Memory B cell (primary cell): ENCODE measurements at regions not wholly inside any gene's neighbourhood (a gene's known extent, or its start where the extent isn't known, plus 50 kb on each side); places are given as distances from the start of the nearest gene placed in this dataset.

ENCODE experiments used
- ATAC-seq: fragments of 150-1000 bp; cut with Tn5 transposase; 2 replicates; pipeline ENCODE4 v1.10.0; 2021; ENCODE audit warnings: low read depth, mild to moderate bottlenecking, moderate library complexity
- DNase-seq, 2 donors: peaks; one replicate each; pipeline ENCODE4 v3.0.0; 2022; ENCODE audit warnings: low spot score in 2 of 2
- H3K27ac Mint-ChIP-seq: one replicate; pipeline ENCODE4 v1.8.0; 2022; ENCODE audit warnings: mild to moderate bottlenecking, moderate library complexity, mixed read lengths
- H3K27me3 Mint-ChIP-seq: one replicate; pipeline ENCODE4 v1.8.0; 2022; ENCODE audit warnings: mixed read lengths
- H3K36me3 Mint-ChIP-seq: one replicate; pipeline ENCODE4 v1.8.0; 2022; ENCODE audit warnings: mild to moderate bottlenecking, mixed read lengths
- H3K4me1 Mint-ChIP-seq: one replicate; pipeline ENCODE4 v1.8.0; 2022; ENCODE audit warnings: mixed read lengths
- H3K4me3 Mint-ChIP-seq: one replicate; pipeline ENCODE4 v1.8.0; 2022; ENCODE audit warnings: mild to moderate bottlenecking, moderate library complexity, mixed read lengths
- H3K9me3 Mint-ChIP-seq: one replicate; pipeline ENCODE4 v1.8.0; 2022; ENCODE audit warnings: mixed read lengths

DNA sequence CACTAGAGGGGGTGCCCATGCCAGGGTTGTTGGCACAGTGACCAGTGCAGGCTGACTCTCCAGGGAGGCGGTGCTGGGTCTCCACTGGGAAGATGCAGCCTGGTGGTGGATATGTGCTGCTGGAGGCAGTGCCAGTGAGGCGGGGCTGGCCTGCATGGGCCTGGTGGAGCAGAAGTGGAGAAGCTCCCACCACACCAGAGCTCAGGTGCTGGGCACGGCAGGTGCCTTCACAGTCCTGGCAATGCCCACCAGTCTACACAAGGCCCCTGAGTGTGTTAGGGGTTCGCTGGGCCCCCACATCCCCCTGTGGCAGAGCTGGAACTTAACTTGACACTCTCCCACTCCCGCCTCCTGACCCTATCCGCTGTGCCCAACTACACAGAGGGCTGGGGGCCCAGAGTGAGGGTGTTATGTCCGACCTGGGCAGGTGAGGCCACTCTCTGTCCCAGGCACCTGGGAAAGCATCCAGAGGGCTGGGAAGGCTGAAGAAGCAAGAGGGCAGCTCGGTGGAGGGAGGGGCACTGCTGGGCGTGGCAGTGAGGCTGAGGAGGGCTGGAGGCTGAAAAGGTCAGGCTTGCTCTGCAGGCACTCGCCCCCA lies 102.4 kb upstream of the B3GAT1 start:
- Mint-ChIP-seq H3K4me1 (peaks cover 4% of the 10 kb centered on the region), H3K27ac (no peak overlapping the region), H3K9me3 (no peaks in the 10 kb centered on the region)

DNA sequence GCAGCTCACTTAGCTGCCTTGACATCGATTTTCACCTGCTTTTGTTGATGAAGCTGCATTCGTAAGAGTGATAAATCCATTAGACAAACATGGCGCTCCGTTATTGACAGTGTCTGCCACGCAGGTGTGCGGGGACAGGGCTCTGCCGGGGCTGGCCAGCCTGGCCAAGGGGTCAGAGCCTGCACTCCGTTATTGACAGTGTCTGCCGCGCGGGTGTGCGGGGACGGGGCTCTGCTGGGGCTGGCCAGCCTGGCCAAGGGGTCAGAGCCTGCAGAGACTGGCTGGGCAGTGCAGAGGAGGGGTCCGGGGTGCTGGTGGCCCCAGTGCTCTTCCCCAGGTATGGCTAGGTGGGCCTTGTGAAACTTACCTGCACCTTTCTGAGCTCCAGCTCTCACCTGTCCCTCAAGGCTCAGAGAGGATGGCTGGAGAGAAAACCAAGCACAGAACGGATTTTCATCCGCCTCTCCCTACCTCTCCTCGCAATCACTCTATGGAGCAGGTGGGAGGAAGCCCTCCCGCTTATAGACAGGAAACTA lies 101.6 kb upstream of the B3GAT1 start:
- H3K36me3 Mint-ChIP-seq: no peaks in the 10 kb centered on the region
- no peaks in the 10 kb centered on the region for H3K9me3 Mint-ChIP-seq
- no peak for DNase-seq
- no peaks in the 10 kb centered on the region for H3K4me1 Mint-ChIP-seq
- H3K27me3 Mint-ChIP-seq: peaks cover 2% of the 10 kb centered on the region
- ATAC-seq: no peak
- H3K4me3 Mint-ChIP-seq: no peak overlapping the region
- H3K27ac Mint-ChIP-seq: no peak overlapping the region

More for the DNA sequence above, 102.4 kb upstream of the B3GAT1 start:
- Mint-ChIP-seq H3K27me3 (peaks cover 2% of the 10 kb centered on the region), H3K4me3 (no peak overlapping the region), H3K36me3 (no peaks in the 10 kb centered on the region)
- DNase-seq: no peak
- ATAC-seq: no peak

DNA sequence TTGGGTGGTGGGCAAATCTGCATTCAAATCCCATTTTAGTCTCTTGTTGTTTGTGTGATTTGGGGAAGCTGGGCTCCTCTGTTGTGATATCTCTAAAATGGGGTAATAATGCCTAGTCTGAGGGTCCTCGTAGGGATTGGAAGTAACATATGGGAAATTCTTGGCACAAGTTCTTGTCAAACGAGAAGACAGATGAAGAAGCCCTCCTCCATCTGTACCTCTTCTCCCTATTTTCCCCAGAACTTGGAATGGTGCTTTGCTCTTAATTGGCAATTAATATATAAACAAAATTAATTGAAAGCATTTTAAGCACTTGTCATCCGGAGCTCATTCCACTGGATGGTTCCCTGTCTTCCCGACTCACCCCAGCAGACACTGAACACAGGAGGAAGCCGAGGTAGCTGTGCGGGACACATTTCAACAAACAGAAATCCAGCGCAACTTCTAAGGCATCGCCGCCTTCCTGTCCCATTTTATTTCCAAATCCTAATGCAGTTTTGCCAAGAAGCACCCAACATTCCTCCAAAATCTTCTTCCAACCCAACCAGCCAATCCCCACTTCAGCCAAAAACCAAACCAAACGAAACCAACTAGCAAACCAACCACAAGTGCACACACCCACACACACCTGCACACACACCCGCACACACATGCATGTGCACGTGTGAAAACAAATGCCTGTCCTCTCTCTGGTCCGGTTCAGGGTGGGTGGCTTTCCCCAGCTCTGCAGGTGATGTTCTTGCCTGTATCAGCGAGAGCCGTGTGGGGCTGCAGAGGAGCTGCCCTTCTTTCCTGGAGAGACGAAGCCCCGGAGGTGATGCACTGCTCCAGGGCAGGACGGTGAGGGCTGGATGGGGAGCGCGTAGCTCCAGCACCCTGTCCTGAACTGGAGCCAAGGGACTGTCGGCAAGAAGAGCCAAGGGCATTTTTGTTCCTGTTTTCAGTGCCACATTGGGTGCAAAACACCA lies 100.8 kb upstream of the B3GAT1 start:
- ATAC-seq (no peak), DNase-seq (no peak)
- Mint-ChIP-seq H3K4me1 (no peaks in the 10 kb centered on the region), H3K9me3 (no peaks in the 10 kb centered on the region), H3K27ac (no peak overlapping the region), H3K36me3 (no peaks in the 10 kb centered on the region), H3K27me3 (peaks cover 4% of the 10 kb centered on the region), H3K4me3 (no peak overlapping the region)

DNA sequence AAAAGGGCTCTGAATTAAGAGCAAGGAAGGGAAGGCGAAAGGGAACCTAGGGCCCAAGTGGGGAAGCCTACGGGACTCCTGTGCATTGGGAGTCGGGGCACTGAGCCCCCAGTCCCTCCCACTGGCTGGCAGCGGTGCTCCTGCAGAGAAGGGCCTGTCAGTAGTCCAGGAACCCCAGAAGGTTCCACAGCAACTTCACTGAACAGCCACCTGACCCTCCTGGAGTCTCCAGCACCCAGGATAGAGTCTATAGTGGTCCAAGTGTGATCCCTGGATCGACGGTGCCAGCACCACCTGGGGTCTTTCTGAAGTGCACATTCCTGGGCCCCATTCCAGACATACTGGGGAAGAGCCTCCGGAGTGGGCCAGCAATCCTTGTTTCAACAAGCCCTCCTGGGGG lies 100.0 kb upstream of the B3GAT1 start:
- H3K27ac Mint-ChIP-seq: no peak overlapping the region
- H3K4me1 Mint-ChIP-seq: no peaks in the 10 kb centered on the region
- ATAC-seq (no peak), DNase-seq (no peak)
- no peak overlapping the region for H3K4me3 Mint-ChIP-seq
- H3K27me3 Mint-ChIP-seq: peaks cover 4% of the 10 kb centered on the region
- no peaks in the 10 kb centered on the region for H3K9me3 Mint-ChIP-seq
- no peaks in the 10 kb centered on the region for H3K36me3 Mint-ChIP-seq

DNA sequence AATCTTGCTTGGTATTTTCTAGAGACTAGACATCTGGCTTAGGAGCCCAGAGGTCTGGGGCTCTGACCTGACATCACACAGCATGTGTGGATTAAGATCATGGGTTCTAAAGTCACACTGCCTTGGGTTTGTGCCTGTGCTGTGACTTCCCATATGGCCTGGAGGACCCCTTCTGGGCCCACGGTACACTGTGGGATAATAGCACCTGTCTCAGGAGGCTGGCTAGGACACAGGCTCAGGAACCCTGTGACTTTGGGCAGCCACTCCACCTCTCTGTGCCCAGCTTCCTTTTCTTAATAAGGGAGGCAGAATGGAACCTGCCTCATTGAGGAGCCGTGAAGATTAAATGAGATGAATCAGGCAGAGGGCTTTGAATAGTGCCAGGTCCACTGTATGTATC lies 99.2 kb upstream of the B3GAT1 start:
- Mint-ChIP-seq H3K27ac (no peak overlapping the region), H3K4me3 (no peak overlapping the region), H3K27me3 (peaks cover 4% of the 10 kb centered on the region), H3K4me1 (no peaks in the 10 kb centered on the region), H3K36me3 (no peaks in the 10 kb centered on the region), H3K9me3 (no peaks in the 10 kb centered on the region)
- no peak for DNase-seq
- ATAC-seq: no peak

DNA sequence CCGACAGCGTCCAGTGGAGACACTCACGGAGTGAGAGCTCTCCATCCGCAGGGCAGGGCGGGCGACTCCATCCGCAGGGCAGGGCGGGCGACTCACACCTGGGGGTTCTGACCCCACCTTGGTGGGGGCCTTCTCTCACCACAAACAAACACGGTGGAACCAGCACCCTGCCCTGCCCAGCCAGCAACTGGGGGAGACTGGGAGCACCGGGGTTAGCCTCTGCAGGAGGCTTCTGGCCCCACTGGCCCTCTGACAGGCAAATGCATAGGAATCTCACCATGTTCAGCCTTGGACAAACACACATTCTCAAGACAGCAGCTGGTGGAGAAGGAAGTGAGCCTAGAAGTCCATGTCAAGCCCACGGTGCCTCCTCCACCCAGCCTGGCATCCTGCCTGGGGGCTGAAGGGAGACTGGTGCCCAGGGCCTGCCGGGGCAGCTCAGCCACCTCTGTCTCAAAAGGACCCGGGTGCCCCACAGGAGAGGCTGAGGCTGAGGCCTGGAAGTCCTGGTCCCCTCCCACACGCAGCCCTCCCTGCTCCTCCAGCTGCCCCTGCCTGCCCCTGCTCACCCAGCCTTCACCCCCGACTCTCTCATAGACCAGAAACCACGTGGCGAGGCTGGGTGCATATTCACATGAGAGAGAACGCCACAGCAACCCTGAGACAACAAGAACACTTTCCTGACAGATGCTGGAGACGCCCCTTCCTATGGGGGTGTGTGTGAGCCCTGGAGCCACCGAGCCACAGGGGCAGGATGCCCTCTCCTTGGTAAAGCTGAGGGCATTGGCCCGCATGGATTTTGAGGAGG lies 98.4 kb upstream of the B3GAT1 start:
- Mint-ChIP-seq H3K36me3 (no peaks in the 10 kb centered on the region), H3K4me3 (no peak overlapping the region), H3K9me3 (no peaks in the 10 kb centered on the region), H3K4me1 (no peaks in the 10 kb centered on the region), H3K27me3 (peaks cover 4% of the 10 kb centered on the region), H3K27ac (no peak overlapping the region)
- DNase-seq (no peak), ATAC-seq (no peak)

DNA sequence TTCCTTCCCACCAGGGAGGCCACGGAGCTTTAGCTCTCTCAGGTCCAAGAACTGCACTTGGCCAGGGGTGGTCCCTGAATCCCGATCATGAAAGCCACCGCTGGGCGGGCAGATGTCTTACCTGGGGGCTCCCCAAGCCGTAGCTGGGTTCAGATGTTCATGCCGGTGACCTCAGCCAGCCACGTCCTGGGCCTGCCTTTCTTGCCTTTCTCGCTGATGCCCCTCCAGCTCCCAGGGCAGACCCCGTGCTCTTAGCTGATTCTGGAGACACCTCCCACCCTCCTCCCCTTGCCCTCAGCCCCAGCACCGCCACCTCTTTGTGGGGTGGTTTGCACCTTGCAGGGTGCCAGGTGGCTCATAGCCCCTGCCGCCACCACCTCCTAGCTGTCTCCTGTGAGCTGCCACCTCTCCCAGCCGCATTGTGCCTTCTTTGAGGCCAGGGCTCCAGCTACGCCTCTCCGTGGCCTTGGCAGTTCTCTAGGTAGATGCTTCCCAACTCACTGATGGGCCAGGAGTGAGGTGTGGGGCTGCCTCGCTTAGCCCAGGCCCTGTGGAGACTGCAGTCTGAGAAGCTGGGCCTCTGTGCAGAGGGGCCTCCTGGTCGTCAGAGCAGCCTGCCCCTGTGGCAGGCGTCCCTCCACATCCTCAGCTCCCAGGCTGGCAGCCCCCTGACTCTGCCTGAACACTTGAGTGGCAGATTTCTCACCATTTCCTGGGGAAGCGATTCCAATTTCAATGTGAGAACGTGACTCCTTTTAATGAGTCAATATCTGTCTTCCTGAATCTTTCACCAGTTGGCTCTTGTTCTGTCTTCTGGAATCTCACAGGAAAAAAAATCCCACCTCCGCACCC lies 97.6 kb upstream of the B3GAT1 start:
- DNase-seq (no peak), ATAC-seq (no peak)
- H3K4me3 Mint-ChIP-seq: no peak overlapping the region
- no peaks in the 10 kb centered on the region for H3K36me3 Mint-ChIP-seq
- H3K9me3 Mint-ChIP-seq: no peaks in the 10 kb centered on the region
- H3K27me3 Mint-ChIP-seq: peaks cover 6% of the 10 kb centered on the region
- no peak overlapping the region for H3K27ac Mint-ChIP-seq
- H3K4me1 Mint-ChIP-seq: no peaks in the 10 kb centered on the region

DNA sequence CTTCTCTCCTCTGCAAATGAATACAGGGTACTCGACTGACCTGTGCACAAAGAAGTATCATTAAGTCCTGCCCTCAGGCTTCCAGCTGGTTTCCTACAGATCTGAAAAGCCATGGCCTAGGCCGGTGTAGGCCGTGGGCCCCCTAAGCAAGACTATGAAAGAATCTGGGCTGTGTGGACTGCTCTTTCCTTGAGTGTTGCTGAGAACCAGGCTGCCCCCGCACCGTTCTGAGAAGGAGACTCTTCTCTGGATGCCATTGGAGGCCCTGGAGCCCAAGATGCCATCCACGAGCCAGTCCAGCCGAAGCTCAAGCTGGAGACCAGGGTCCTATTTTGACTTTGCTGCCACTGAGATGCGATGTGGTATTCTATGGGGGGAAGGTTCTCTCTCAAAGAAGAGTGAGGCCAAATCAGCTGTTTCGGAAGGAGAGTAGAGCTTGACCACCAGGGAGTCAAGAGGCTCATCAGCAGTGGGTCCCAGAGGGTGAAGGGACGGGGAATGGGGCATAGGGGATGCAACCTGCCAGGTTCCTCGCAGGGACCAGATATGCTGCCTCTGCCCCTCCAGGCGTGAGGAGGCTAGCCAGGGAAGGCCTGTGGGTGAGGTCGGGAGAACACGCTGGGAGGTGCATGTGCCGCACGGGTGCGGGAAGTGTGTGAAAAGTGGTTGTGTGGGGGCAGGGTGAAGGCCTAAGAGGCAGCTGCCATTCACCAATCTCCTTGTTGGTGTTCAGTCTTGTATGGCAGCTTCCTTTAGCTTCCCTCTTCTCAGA lies 96.4 kb upstream of the B3GAT1 start:
- no peaks in the 10 kb centered on the region for H3K4me1 Mint-ChIP-seq
- no peak for ATAC-seq
- H3K36me3 Mint-ChIP-seq: no peaks in the 10 kb centered on the region
- H3K9me3 Mint-ChIP-seq: no peaks in the 10 kb centered on the region
- DNase-seq: no peak
- no peak overlapping the region for H3K4me3 Mint-ChIP-seq
- peaks cover 10% of the 10 kb centered on the region for H3K27me3 Mint-ChIP-seq
- no peak overlapping the region for H3K27ac Mint-ChIP-seq

DNA sequence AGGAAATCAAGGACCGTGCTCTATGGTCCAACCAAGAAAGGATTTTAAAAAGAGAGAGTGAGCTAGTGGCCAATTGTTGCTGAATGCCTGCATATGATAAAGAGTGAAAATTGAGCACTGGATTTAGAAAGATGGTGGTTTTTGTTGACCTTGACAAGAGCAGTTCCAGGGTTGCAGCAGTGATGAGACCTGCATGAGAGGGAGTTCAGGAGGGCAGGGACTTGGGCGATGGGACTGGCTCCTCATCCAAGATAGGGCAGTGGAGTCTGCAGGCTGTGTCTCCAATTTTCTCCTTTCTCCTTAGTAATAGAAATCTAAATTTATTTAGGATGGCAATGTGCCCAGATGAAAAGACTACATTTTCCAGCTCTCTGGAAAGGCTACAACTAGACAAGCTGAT lies 94.0 kb upstream of the B3GAT1 start:
- Mint-ChIP-seq H3K27me3 (peaks cover 10% of the 10 kb centered on the region), H3K36me3 (no peaks in the 10 kb centered on the region), H3K27ac (no peak overlapping the region), H3K4me1 (no peaks in the 10 kb centered on the region), H3K9me3 (no peaks in the 10 kb centered on the region), H3K4me3 (no peak overlapping the region)
- DNase-seq: no peak
- ATAC-seq: no peak

DNA sequence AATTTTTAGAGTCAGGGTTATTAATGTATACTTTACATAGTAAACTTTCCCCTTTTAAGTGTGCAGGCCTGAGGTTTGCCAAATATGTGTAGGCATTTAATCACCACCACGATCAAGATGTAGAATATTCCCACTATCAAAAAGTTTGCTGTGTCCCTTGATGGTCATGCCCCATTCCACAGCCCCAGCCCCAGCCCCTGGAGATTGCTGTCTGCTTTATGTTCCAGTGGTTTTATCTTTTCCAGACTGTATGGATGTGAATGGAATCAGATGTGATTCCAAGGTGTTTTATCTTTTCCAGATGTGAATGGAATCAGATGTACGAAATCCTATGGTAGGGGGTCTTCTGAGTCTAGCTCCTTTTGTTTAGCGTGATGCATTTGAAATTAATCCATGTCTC lies 93.1 kb upstream of the B3GAT1 start:
- peaks cover 9% of the 10 kb centered on the region for H3K27me3 Mint-ChIP-seq
- no peak overlapping the region for H3K27ac Mint-ChIP-seq
- no peaks in the 10 kb centered on the region for H3K9me3 Mint-ChIP-seq
- H3K36me3 Mint-ChIP-seq: no peaks in the 10 kb centered on the region
- no peak overlapping the region for H3K4me3 Mint-ChIP-seq
- ATAC-seq: no peak
- no peaks in the 10 kb centered on the region for H3K4me1 Mint-ChIP-seq
- no peak for DNase-seq

DNA sequence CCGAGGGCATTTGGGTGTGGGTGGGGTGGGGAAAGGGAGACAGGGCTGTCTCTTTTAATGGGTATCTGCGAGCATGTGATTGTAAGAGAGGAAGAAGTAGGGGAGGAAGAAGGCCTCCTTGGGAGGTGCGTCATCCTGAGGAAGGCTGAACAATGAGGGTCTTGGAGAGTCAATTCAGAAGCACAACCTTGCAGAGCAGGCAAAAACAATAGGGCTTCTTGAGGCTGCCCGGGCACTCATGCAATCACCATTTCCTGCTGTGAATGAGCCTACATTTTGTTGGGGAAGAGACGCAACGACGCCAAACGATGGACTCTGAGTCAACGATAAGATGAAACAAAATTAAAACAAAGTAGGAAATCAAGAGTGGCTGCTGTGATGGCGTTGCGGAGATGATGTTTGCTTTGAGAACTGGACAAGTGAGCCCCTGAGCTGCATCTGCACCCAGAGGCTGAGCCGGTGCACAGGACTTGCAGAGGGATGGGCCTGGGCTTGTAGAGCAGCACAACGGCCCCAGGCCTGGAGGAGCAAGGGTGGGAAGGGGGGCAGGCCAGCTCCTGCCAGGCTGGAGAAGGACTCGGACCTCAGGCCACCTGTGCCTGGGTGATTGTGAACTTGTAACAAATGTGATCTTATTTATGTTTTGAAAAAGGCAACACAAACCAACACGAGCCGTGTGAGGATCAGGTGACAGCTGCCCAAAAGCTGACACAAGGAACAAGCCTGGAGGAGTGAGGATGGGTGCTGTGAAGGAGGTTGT lies 92.3 kb upstream of the B3GAT1 start:
- Mint-ChIP-seq H3K36me3 (no peaks in the 10 kb centered on the region), H3K27me3 (peaks cover 12% of the 10 kb centered on the region), H3K4me3 (no peak overlapping the region), H3K4me1 (no peaks in the 10 kb centered on the region), H3K27ac (no peak overlapping the region), H3K9me3 (no peaks in the 10 kb centered on the region)
- no peak for ATAC-seq
- DNase-seq: no peak

DNA sequence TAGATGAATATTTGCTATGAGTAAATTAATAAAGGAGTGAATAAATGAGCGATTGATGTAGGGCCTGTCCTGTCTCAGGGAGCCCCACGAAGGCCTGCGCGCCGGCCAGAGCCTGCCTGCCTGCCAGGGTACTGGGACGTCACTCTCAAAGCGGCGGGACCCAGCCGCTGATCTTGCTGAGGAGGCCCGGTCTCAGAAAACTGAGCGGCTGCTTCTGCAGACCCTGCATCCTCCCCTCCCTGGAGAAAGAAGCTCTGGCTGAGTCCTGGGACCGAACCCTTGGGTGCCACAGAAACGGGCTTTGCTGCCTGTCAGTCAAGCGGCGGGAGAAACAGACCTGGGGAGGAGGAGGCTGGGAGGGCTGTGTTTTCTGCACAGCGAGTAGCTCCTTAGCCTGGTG lies 91.6 kb upstream of the B3GAT1 start:
- no peaks in the 10 kb centered on the region for H3K4me1 Mint-ChIP-seq
- no peak overlapping the region for H3K27ac Mint-ChIP-seq
- no peak overlapping the region for H3K4me3 Mint-ChIP-seq
- peaks cover 14% of the 10 kb centered on the region for H3K27me3 Mint-ChIP-seq
- H3K36me3 Mint-ChIP-seq: no peaks in the 10 kb centered on the region
- DNase-seq: no peak
- no peak for ATAC-seq
- no peaks in the 10 kb centered on the region for H3K9me3 Mint-ChIP-seq
